SK-N-SH treated with all-trans-retinoic acid at 6 μM for 48 hours (cell line): ENCODE measurements at regions not wholly inside any gene's neighbourhood (a gene's known extent, or its start where the extent isn't known, plus 50 kb on each side); places are given as distances from the start of the nearest gene placed in this dataset.

Source experiments
- ATAC-seq: fragments of 200-7000 bp; cut with Tn5 transposase; 3 replicates; pipeline ENCODE4 v1.9.1; 2020; ENCODE audit warnings: mild to moderate bottlenecking, moderate library complexity
- ARNTL ChIP-seq: fragments of 450-650 bp; formaldehyde crosslinking; IDR thresholded peaks from 2 replicates; pipeline ENCODE4 v1.5.0; 2020; ENCODE audit warnings: low read depth, mild to moderate bottlenecking, moderate library complexity, borderline replicate concordance
- CSDC2 ChIP-seq: fragments of 250-450 bp; sonication (Bioruptor Pico); IDR thresholded peaks from 2 replicates; pipeline ENCODE4 v1.5.0; 2020; ENCODE audit warnings: mild to moderate bottlenecking, moderate library complexity
- GLIS3 ChIP-seq: fragments of 250-450 bp; sonication (Bioruptor Pico); IDR thresholded peaks from 2 replicates; pipeline ENCODE4 v1.5.0; 2020; ENCODE audit warnings: mild to moderate bottlenecking, moderate library complexity
- OSR1 ChIP-seq: fragments of 250-450 bp; sonication (Bioruptor Pico); IDR thresholded peaks from 2 replicates; pipeline ENCODE4 v1.8.0; 2022; ENCODE audit warnings: moderate library complexity, mild to moderate bottlenecking, inconsistent platforms
- RARB ChIP-seq: fragments of 250-450 bp; sonication (Bioruptor Pico); IDR thresholded peaks from 2 replicates; pipeline ENCODE4 v1.8.0; 2021; ENCODE audit warnings: mild to moderate bottlenecking, moderate library complexity
- SNAI2 ChIP-seq: fragments of 250-450 bp; sonication (Bioruptor Pico); IDR thresholded peaks from 2 replicates; pipeline ENCODE4 v1.5.0; 2020; ENCODE audit warnings: mild to moderate bottlenecking, moderate library complexity
- TCF4 ChIP-seq: fragments of 250-450 bp; sonication (Bioruptor Pico); IDR thresholded peaks from 2 replicates; pipeline ENCODE4 v1.8.0; 2021; ENCODE audit warnings: mild to moderate bottlenecking, moderate library complexity, borderline replicate concordance
- ZC3H10 ChIP-seq: fragments of 250-450 bp; sonication (Bioruptor Pico); IDR thresholded peaks from 2 replicates; pipeline ENCODE4 v1.5.1; 2021; ENCODE audit warnings: mild to moderate bottlenecking, moderate library complexity
- ZFP3 ChIP-seq: fragments of 250-450 bp; sonication (Bioruptor Pico); IDR thresholded peaks from 2 replicates; pipeline ENCODE4 v1.5.0; 2020; ENCODE audit warnings: mild to moderate bottlenecking, moderate library complexity
- ZFP30 ChIP-seq: fragments of 450-650 bp; formaldehyde crosslinking; IDR thresholded peaks from 2 replicates; pipeline ENCODE4 v1.5.0; 2022; ENCODE audit warnings: mild to moderate bottlenecking, moderate library complexity
- ZNF565 ChIP-seq: fragments of 450-650 bp; formaldehyde crosslinking; conservative IDR thresholded peaks from 2 replicates; pipeline ENCODE4 v1.5.0; 2020; ENCODE audit warnings: low read depth, mild to moderate bottlenecking, moderate library complexity
- ZNF70 ChIP-seq: fragments of 450-650 bp; formaldehyde crosslinking; IDR thresholded peaks from 2 replicates; pipeline ENCODE4 v1.5.0; 2020; ENCODE audit warnings: mild to moderate bottlenecking, moderate library complexity
- ZNF8 ChIP-seq: fragments of 450-650 bp; formaldehyde crosslinking; IDR thresholded peaks from 2 replicates; pipeline ENCODE4 v1.5.0; 2020; ENCODE audit warnings: mild to moderate bottlenecking, moderate library complexity
- TF ChIP-seq, protein P1 (sequence below): fragments of 250-450 bp; sonication (Bioruptor Pico); IDR thresholded peaks from 2 replicates; pipeline ENCODE4 v1.5.0; 2020; ENCODE audit warnings: mild to moderate bottlenecking, moderate library complexity
- TF ChIP-seq, protein P2 (sequence below): fragments of 250-450 bp; sonication (Bioruptor Pico); IDR thresholded peaks from 2 replicates; pipeline ENCODE4 v1.8.0; 2020; ENCODE audit warnings: mild to moderate bottlenecking, moderate library complexity, borderline replicate concordance
- TF ChIP-seq, protein P3 (sequence below): fragments of 250-450 bp; sonication (Bioruptor Pico); IDR thresholded peaks from 2 replicates; pipeline ENCODE4 v1.5.1; 2021; ENCODE audit warnings: mild to moderate bottlenecking, moderate library complexity
- TF ChIP-seq, protein P4 (sequence below): fragments of 250-450 bp; sonication (Bioruptor Pico); IDR thresholded peaks from 2 replicates; pipeline ENCODE4 v1.8.0; 2021; ENCODE audit warnings: low read depth, mild to moderate bottlenecking, moderate library complexity, borderline replicate concordance
- TF ChIP-seq, protein P5 (sequence below): fragments of 250-450 bp; sonication (Bioruptor Pico); IDR thresholded peaks from 2 replicates; pipeline ENCODE4 v1.5.1; 2020; ENCODE audit warnings: low read depth, mild to moderate bottlenecking, moderate library complexity

DNA sequence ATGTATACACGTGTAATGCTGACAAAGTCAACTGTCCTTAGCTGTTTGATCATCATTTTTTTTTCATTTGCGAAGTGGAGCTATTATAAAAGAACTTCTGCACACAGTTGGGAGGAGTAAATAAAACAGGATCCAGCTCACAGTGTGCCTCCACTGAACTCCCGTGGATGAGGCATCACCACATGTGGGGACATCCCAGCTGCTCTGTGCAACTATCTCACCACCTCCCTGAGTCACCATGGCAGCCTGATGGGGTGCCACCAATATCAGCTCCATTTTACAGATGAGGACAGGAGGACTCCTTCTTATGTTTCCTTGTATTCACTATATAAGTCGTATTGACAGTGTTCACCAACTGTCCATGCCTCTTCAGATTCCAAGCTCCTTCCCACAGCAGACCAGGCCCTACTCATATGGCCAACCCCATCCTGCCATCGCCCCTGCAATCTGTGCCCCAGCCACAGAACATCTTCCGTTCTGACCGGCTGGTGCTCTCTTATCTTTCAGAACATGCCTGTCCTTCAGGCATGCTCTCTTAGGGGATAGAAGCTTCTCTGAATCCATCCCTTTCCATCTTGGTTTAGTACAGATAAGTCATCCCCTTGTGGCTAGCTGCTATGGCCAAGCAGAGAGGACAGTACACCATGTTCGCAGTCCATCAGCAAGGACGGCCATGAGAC is 288.1 kb downstream of the RNF144A start:
- no peak for TF ChIP-seq CSDC2
- TF ChIP-seq, protein P1, sequence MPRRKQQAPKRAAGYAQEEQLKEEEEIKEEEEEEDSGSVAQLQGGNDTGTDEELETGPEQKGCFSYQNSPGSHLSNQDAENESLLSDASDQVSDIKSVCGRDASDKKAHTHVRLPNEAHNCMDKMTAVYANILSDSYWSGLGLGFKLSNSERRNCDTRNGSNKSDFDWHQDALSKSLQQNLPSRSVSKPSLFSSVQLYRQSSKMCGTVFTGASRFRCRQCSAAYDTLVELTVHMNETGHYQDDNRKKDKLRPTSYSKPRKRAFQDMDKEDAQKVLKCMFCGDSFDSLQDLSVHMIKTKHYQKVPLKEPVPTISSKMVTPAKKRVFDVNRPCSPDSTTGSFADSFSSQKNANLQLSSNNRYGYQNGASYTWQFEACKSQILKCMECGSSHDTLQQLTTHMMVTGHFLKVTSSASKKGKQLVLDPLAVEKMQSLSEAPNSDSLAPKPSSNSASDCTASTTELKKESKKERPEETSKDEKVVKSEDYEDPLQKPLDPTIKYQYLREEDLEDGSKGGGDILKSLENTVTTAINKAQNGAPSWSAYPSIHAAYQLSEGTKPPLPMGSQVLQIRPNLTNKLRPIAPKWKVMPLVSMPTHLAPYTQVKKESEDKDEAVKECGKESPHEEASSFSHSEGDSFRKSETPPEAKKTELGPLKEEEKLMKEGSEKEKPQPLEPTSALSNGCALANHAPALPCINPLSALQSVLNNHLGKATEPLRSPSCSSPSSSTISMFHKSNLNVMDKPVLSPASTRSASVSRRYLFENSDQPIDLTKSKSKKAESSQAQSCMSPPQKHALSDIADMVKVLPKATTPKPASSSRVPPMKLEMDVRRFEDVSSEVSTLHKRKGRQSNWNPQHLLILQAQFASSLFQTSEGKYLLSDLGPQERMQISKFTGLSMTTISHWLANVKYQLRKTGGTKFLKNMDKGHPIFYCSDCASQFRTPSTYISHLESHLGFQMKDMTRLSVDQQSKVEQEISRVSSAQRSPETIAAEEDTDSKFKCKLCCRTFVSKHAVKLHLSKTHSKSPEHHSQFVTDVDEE (CRISPR knock-in tag), result no peak
- TF ChIP-seq ZNF70 (CRISPR knock-in tag), result peak; percentile 41; the same call in 1 of the 2 replicates
- no peak for TF ChIP-seq TCF4 (CRISPR knock-in tag)
- no peak for ATAC-seq

DNA sequence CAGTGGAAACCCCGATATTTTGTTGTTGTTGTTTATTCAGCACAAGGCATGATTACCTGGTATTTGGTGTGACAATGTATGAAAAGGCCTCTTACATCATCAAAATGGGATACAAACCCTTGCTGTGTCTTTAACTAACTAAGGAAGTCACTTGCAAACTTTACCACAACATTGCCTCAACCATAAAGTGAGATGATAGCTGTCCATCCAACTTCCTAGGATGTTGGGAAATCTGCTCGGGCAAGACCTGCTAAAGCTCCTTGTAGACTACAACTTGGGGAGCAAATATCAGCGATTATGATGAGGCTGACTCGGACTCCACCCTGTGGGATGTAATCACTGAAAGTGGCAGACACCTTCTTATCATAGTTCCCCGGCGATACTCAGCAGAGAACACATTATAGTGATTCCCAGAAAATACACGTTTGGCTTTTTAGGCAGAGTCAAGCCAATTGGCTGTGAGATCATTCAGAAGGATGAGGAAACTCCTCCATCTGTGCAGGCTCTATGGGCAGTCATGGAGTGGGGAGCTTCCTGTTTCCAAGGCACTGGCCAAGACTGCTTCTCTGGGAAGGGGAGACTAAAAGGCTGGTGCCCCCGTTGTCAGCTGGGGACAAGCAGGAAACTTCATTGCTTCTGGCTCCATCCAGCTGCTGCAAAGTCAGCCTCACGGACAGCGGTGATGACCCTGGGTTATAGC is 289.0 kb downstream of the RNF144A start:
- no peak for ATAC-seq
- TF ChIP-seq ZC3H10 (CRISPR knock-in tag) (no peak), ARNTL (CRISPR knock-in tag) (no peak), TCF4 (CRISPR knock-in tag) (no peak), ZNF565 (CRISPR knock-in tag) (no peak), SNAI2 (no peak)

DNA sequence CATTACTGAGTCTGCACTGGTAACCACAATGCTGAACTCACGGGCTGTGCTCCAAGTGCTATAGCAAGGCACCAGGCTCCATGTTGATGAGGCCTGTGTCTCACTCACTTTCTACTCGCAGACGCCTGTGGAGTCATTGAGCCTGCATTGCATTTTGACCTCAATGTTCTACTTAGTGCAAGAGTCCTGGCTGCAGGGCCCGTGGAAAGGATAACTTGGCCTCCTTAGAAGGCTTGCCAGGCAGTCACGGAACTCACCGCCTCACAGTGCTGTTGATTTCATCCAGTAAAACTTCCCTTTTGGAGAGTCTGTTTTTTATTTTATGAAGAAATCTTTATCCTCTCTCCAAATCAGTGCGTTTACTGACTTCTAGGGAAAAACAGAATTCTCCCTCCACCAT is 290.4 kb downstream of the RNF144A start:
- ATAC-seq, result no peak
- no peak for TF ChIP-seq ZFP30 (CRISPR knock-in tag)
- TF ChIP-seq, protein P2, sequence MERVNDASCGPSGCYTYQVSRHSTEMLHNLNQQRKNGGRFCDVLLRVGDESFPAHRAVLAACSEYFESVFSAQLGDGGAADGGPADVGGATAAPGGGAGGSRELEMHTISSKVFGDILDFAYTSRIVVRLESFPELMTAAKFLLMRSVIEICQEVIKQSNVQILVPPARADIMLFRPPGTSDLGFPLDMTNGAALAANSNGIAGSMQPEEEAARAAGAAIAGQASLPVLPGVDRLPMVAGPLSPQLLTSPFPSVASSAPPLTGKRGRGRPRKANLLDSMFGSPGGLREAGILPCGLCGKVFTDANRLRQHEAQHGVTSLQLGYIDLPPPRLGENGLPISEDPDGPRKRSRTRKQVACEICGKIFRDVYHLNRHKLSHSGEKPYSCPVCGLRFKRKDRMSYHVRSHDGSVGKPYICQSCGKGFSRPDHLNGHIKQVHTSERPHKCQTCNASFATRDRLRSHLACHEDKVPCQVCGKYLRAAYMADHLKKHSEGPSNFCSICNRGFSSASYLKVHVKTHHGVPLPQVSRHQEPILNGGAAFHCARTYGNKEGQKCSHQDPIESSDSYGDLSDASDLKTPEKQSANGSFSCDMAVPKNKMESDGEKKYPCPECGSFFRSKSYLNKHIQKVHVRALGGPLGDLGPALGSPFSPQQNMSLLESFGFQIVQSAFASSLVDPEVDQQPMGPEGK (CRISPR knock-in tag), result no peak
- TF ChIP-seq GLIS3 (CRISPR knock-in tag), result no peak
- no peak for TF ChIP-seq ZNF70 (CRISPR knock-in tag)
- TF ChIP-seq, protein P1 (CRISPR knock-in tag), result no peak
- no peak for TF ChIP-seq RARB (CRISPR knock-in tag)
- no peak for TF ChIP-seq ZNF565 (CRISPR knock-in tag)
- TF ChIP-seq, protein P3, sequence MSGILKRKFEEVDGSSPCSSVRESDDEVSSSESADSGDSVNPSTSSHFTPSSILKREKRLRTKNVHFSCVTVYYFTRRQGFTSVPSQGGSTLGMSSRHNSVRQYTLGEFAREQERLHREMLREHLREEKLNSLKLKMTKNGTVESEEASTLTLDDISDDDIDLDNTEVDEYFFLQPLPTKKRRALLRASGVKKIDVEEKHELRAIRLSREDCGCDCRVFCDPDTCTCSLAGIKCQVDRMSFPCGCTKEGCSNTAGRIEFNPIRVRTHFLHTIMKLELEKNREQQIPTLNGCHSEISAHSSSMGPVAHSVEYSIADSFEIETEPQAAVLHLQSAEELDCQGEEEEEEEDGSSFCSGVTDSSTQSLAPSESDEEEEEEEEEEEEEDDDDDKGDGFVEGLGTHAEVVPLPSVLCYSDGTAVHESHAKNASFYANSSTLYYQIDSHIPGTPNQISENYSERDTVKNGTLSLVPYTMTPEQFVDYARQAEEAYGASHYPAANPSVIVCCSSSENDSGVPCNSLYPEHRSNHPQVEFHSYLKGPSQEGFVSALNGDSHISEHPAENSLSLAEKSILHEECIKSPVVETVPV (CRISPR knock-in tag), result no peak
- TF ChIP-seq, protein P4, sequence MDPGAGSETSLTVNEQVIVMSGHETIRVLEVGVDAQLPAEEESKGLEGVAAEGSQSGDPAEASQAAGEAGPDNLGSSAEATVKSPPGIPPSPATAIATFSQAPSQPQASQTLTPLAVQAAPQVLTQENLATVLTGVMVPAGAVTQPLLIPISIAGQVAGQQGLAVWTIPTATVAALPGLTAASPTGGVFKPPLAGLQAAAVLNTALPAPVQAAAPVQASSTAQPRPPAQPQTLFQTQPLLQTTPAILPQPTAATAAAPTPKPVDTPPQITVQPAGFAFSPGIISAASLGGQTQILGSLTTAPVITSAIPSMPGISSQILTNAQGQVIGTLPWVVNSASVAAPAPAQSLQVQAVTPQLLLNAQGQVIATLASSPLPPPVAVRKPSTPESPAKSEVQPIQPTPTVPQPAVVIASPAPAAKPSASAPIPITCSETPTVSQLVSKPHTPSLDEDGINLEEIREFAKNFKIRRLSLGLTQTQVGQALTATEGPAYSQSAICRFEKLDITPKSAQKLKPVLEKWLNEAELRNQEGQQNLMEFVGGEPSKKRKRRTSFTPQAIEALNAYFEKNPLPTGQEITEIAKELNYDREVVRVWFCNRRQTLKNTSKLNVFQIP (CRISPR knock-in tag), result no peak
- no peak for TF ChIP-seq SNAI2
- TF ChIP-seq, protein P5, sequence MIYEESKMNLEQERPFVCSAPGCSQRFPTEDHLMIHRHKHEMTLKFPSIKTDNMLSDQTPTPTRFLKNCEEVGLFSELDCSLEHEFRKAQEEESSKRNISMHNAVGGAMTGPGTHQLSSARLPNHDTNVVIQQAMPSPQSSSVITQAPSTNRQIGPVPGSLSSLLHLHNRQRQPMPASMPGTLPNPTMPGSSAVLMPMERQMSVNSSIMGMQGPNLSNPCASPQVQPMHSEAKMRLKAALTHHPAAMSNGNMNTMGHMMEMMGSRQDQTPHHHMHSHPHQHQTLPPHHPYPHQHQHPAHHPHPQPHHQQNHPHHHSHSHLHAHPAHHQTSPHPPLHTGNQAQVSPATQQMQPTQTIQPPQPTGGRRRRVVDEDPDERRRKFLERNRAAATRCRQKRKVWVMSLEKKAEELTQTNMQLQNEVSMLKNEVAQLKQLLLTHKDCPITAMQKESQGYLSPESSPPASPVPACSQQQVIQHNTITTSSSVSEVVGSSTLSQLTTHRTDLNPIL (CRISPR knock-in tag), result no peak
- TF ChIP-seq ARNTL (CRISPR knock-in tag), result no peak
- TF ChIP-seq ZC3H10 (CRISPR knock-in tag), result no peak
- TF ChIP-seq ZNF8, result no peak
- no peak for TF ChIP-seq OSR1 (CRISPR knock-in tag)
- no peak for TF ChIP-seq ZFP3 (CRISPR knock-in tag)
